Neuronal stem cell (in vitro differentiated cells): ENCODE measurements at regions not wholly inside any gene's neighbourhood (a gene's known extent, or its start where the extent isn't known, plus 50 kb on each side); places are given as distances from the start of the nearest gene placed in this dataset.

ENCODE experiments used
- DNase-seq: peaks from one replicate; pipeline ENCODE4 v3.0.0-alpha.2; 2013; ENCODE audit warnings: low spot score
- H2AFZ ChIP-seq: one replicate; pipeline ENCODE4 v1.6.1; 2013; ENCODE audit warnings: mild to moderate bottlenecking, low read length, inconsistent platforms
- H2AK5ac ChIP-seq: 2 replicates; pipeline ENCODE4 v1.6.1; 2013; ENCODE audit warnings: low read depth, mild to moderate bottlenecking, inconsistent platforms, low read length, moderate library complexity, mixed read lengths
- H2BK120ac ChIP-seq: 2 replicates; pipeline ENCODE4 v1.6.1; 2013; ENCODE audit warnings: low read depth, mild to moderate bottlenecking, inconsistent platforms, low read length, moderate library complexity, mixed read lengths
- H2BK12ac ChIP-seq: one replicate; pipeline ENCODE4 v1.6.1; 2013; ENCODE audit warnings: low read length, inconsistent platforms
- H2BK15ac ChIP-seq: 2 replicates; pipeline ENCODE4 v1.6.1; 2013; ENCODE audit warnings: mild to moderate bottlenecking, low read length, inconsistent platforms, mixed read lengths
- H2BK5ac ChIP-seq: one replicate; pipeline ENCODE4 v1.6.1; 2013; ENCODE audit warnings: inconsistent platforms, mild to moderate bottlenecking, low read length, moderate library complexity
- H3K14ac ChIP-seq: one replicate; pipeline ENCODE4 v1.6.1; 2013; ENCODE audit warnings: low read length, inconsistent platforms
- H3K18ac ChIP-seq: 2 replicates; pipeline ENCODE4 v1.6.1; 2013; ENCODE audit warnings: low read length, inconsistent platforms
- H3K23ac ChIP-seq: 2 replicates; pipeline ENCODE4 v1.6.1; 2013; ENCODE audit warnings: low read depth, mild to moderate bottlenecking, mixed read lengths, low read length, inconsistent platforms; ENCODE audit not compliant: poor library complexity
- H3K27ac ChIP-seq: replicated peaks from 3 replicates; pipeline ENCODE4 v1.5.1; 2013; ENCODE audit warnings: low read length, inconsistent platforms
- H3K27me3 ChIP-seq, 3 experiments: 2 replicates each; pipeline ENCODE4 v1.6.1; 2013; ENCODE audit warnings: low read length in 3 of 3, mild to moderate bottlenecking in 2 of 3, inconsistent platforms in 1 of 3, low read depth in 1 of 3, mixed read lengths in 1 of 3, moderate library complexity in 1 of 3; ENCODE audit not compliant: control insufficient read depth in 3 of 3, insufficient read depth in 3 of 3
- H3K36me3 ChIP-seq, 2 donors: replicated peaks in 1 of 2; 2 replicates each; pipeline ENCODE4 v1.6.1; 2013; ENCODE audit warnings: low read length in 2 of 2; ENCODE audit not compliant: control insufficient read depth in 2 of 2, insufficient read depth in 2 of 2
- H3K4ac ChIP-seq: 2 replicates; pipeline ENCODE4 v1.6.1; 2013; ENCODE audit warnings: inconsistent platforms, mild to moderate bottlenecking, low read length, moderate library complexity
- H3K4me1 ChIP-seq, 2 donors: 1 replicate in 1 of 2; 2 replicates in 1 of 2; pipeline ENCODE4 v1.6.1; 2013; ENCODE audit warnings: low read length in 2 of 2, low read depth in 1 of 2; ENCODE audit not compliant: control insufficient read depth in 2 of 2, insufficient read depth in 1 of 2
- H3K4me2 ChIP-seq: one replicate; pipeline ENCODE4 v1.6.1; 2013; ENCODE audit warnings: mild to moderate bottlenecking, low read length, inconsistent platforms; ENCODE audit not compliant: insufficient read depth, poor library complexity, severe bottlenecking
- H3K4me3 ChIP-seq, 2 donors: 2 replicates each; pipeline ENCODE4 v1.5.1; 2013; ENCODE audit warnings: low read length in 2 of 2, mild to moderate bottlenecking in 2 of 2, inconsistent platforms in 1 of 2, moderate library complexity in 1 of 2
- H3K79me1 ChIP-seq: one replicate; pipeline ENCODE4 v1.6.1; 2013; ENCODE audit warnings: low read depth, mild to moderate bottlenecking, inconsistent platforms, low read length, moderate library complexity
- H3K9ac ChIP-seq: one replicate; pipeline ENCODE4 v1.6.1; 2013; ENCODE audit warnings: mild to moderate bottlenecking, low read depth, low read length, inconsistent platforms; ENCODE audit not compliant: poor library complexity
- H3K9me3 ChIP-seq, 2 donors: replicated peaks in 1 of 2; 2 replicates each; pipeline versions ENCODE3 to v1.6.1; 2013; ENCODE audit warnings: low read length in 2 of 2, mild to moderate bottlenecking in 2 of 2, inconsistent platforms in 1 of 2, low read depth in 1 of 2, mixed read lengths in 1 of 2, moderate library complexity in 1 of 2; ENCODE audit not compliant: control insufficient read depth in 2 of 2, insufficient read depth in 1 of 2
- H4K8ac ChIP-seq: one replicate; pipeline ENCODE4 v1.6.1; 2013; ENCODE audit warnings: low read depth, mild to moderate bottlenecking, inconsistent platforms, low read length, moderate library complexity
- H4K91ac ChIP-seq: one replicate; pipeline ENCODE4 v1.6.1; 2013; ENCODE audit warnings: low read length, low read depth, mild to moderate bottlenecking, inconsistent platforms; ENCODE audit not compliant: poor library complexity
- WGBS, 2 donors: extraction: QIAGEN DNeasy Blood & Tissue Kit; methylation state at CpG; one replicate each; pipeline ENCODE4 v1.1.7; 2013; ENCODE audit warnings: missing lambda C conversion rate in 2 of 2, mixed read lengths in 1 of 2; ENCODE audit not compliant: insufficient read length in 2 of 2, insufficient replicate concordance in 1 of 2; ENCODE audit errors: extremely low coverage in 2 of 2; 5-methylcytosine and 5-hydroxymethylcytosine counted together

DNA sequence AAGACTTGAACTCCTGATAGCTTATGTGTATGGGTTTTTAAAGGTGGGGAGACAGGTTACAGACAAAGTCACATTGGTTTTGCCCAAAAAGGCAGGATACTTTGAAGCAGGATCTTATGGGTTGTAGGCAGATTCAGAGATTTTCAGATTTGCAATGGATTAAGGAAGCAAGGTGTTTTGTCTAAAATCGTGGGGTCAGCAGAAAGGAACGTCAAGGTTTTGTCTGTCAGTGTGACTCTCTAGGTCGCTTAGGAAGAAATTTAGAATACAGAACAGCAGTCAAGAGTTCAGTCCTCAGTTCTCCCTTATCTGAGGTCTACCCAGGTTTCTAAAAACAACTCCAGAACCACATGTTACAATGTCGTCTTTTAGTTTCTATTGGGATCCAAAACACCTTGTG lies 361.0 kb downstream of the SQOR start:
- no peak overlapping the region for H3K4me2 ChIP-seq
- no CpG with 5 or more reads among the region's 4 CpGs for WGBS, 2 donors

DNA sequence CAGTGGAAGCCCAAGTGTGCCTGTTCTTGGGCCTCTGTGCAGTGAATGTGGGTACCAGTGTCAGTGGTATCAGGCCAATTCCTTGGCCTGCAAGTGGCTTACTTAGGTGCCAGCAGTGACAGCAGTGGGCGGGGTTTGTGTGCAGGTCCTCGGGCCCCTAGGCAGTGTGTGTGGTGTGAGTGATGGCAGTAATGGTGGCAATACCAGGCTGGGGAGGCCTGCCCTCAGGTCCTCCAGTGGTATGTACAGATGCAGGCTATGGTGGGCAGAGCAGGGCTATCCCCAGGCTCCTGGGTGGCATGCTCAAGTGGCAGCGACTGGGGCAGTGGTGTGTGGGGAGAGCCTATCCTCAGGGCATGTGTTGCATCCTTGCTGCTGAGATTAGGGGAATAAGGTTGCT lies 379.7 kb downstream of the SQOR start:
- Histone ChIP-seq H3K9me3 (peaks cover 0 to 9% of the 10 kb centered on the region in 2 donors), H3K4me3 (no peak overlapping the region), H3K4me1 (no peaks in the 10 kb centered on the region), H2AK5ac (peak overlapping the region; percentile 46), H3K14ac (peak overlapping the region; percentile 71), H3K9ac (peak overlapping the region; percentile 4), H3K27me3 (no peaks in the 10 kb centered on the region), H3K23ac (peak overlapping the region; percentile 31), H3K4ac (peak overlapping the region; percentile 53), H3K79me1 (no peaks in the 10 kb centered on the region), H2BK5ac (no peak overlapping the region), H2BK15ac (no peak overlapping the region), H2BK12ac (no peak overlapping the region), H4K8ac (peak overlapping the region; percentile 43), H3K4me2 (peak overlapping the region; percentile 2), H3K36me3 (no peaks in the 10 kb centered on the region), H3K27ac (no peak overlapping the region), H2BK120ac (no peak overlapping the region), H3K18ac (peak overlapping the region; percentile 76), H4K91ac (no peak overlapping the region), H2AFZ (no peak overlapping the region)
- WGBS, 2 donors: no CpG with 5 or more reads among the region's 3 CpGs
- no peak for DNase-seq

More for the DNA sequence above, 361.0 kb downstream of the SQOR start:
- H3K23ac ChIP-seq: no peak overlapping the region
- no peak overlapping the region for H3K18ac ChIP-seq
- no peaks in the 10 kb centered on the region for H3K79me1 ChIP-seq
- H3K4ac ChIP-seq: no peak overlapping the region
- H3K27ac ChIP-seq: no peak overlapping the region
- no peak overlapping the region for H4K91ac ChIP-seq
- H3K27me3 ChIP-seq: no peaks in the 10 kb centered on the region
- H2BK15ac ChIP-seq: no peak overlapping the region
- no peaks in the 10 kb centered on the region for H3K36me3 ChIP-seq
- H2AK5ac ChIP-seq: no peak overlapping the region
- H3K14ac ChIP-seq: no peak overlapping the region
- no peak overlapping the region for H3K9ac ChIP-seq
- H2BK120ac ChIP-seq: no peak overlapping the region
- H3K4me1 ChIP-seq: no peaks in the 10 kb centered on the region
- no peak overlapping the region for H2AFZ ChIP-seq
- no peaks in the 10 kb centered on the region for H3K9me3 ChIP-seq
- DNase-seq: no peak
- no peak overlapping the region for H4K8ac ChIP-seq
- no peak overlapping the region for H2BK12ac ChIP-seq
- H2BK5ac ChIP-seq: no peak overlapping the region
- H3K4me3 ChIP-seq: no peak overlapping the region

- Histone ChIP-seq H3K79me1 (no peaks in the 10 kb centered on the region), H3K4ac (no peak overlapping the region), H2BK12ac (no peak overlapping the region), H3K4me2 (no peak overlapping the region), H3K18ac (no peak overlapping the region), H4K91ac (no peak overlapping the region), H3K27ac (no peak overlapping the region), H3K27me3 (no peaks in the 10 kb centered on the region), H4K8ac (no peak overlapping the region), H3K4me1 (no peaks in the 10 kb centered on the region), H3K9me3 (no peaks in the 10 kb centered on the region), H2BK120ac (no peak overlapping the region), H3K14ac (no peak overlapping the region), H2BK15ac (no peak overlapping the region), H3K23ac (no peak overlapping the region), H2BK5ac (no peak overlapping the region), H2AK5ac (no peak overlapping the region), H2AFZ (no peak overlapping the region), H3K36me3 (no peaks in the 10 kb centered on the region), H3K4me3 (no peak overlapping the region), H3K9ac (no peak overlapping the region)
- no CpG with 5 or more reads among the region's 2 CpGs for WGBS, 2 donors
- no peak for DNase-seq
These were observed 399.9 kb downstream of the SQOR start for GRCh38 chr15:46034755-46035154.

- no peaks in the 10 kb centered on the region for H3K27me3 ChIP-seq
- H3K18ac ChIP-seq: no peak overlapping the region
- H3K4me3 ChIP-seq: no peak overlapping the region
- H3K9me3 ChIP-seq: no peaks in the 10 kb centered on the region
- no peak overlapping the region for H2BK15ac ChIP-seq
- no peak overlapping the region for H2BK5ac ChIP-seq
- no peak overlapping the region for H3K4ac ChIP-seq
- no peak overlapping the region for H2AK5ac ChIP-seq
- H3K4me2 ChIP-seq: no peak overlapping the region
- no peak overlapping the region for H4K91ac ChIP-seq
- no peak overlapping the region for H4K8ac ChIP-seq
- WGBS, 2 donors: no CpG with 5 or more reads among the region's 4 CpGs
- no peak overlapping the region for H3K23ac ChIP-seq
- H2AFZ ChIP-seq: no peak overlapping the region
- no peak overlapping the region for H2BK12ac ChIP-seq
- no peaks in the 10 kb centered on the region for H3K4me1 ChIP-seq
- no peaks in the 10 kb centered on the region for H3K36me3 ChIP-seq
- no peak overlapping the region for H3K9ac ChIP-seq
- H3K27ac ChIP-seq: no peak overlapping the region
- H3K14ac ChIP-seq: no peak overlapping the region
- no peaks in the 10 kb centered on the region for H3K79me1 ChIP-seq
- H2BK120ac ChIP-seq: no peak overlapping the region
- no peak for DNase-seq
These were observed 404.9 kb downstream of the SQOR start for GRCh38 chr15:46039703-46040102.
